ENCODE measurements at regions not wholly inside any gene's neighbourhood (a gene's known extent, or its start where the extent isn't known, plus 50 kb on each side); places are given as distances from the start of the nearest gene placed in this dataset.

DNA sequence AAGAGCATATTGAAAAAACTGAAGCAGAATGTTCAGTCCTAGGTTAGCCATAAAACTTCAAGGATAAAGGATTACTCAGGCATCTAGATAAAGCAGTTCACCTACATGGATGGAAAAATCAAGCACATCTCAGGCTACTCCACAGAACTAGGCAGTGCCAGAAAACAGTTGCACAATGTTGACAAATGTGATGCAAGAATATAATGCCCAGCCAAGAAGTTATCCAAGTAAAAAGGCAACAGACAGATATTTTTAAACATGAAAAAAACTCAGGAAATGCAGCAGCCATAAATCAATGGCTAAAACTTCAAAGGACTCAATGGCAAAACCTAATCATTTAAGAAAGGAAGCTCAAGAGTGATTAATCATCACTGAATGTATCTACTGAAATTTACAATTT is 456.0 kb upstream of the FAM241A start:
- H3K36me3 ChIP-seq (ENCODE audit: control insufficient read depth in 3 of 3, insufficient read depth in 3 of 3, low read length in 3 of 3) = no peaks in the 10 kb centered on the region
- H3K27ac ChIP-seq (ENCODE audit: low read depth, low read length) = no peak overlapping the region
- H3K4me1 ChIP-seq (ENCODE audit: control insufficient read depth in 3 of 3, insufficient read depth in 3 of 3, low read length in 3 of 3) = peaks cover 2 to 6% (median 2%) of the 10 kb centered on the region in 3 donors
- no peaks in the 10 kb centered on the region for H3K27me3 ChIP-seq (ENCODE audit: control insufficient read depth in 3 of 3, insufficient read depth in 3 of 3, low read length in 3 of 3)
- H3K9ac ChIP-seq (ENCODE audit: low read depth in 1 of 3, low read length in 3 of 3) = no peak overlapping the region
- H3K9me3 ChIP-seq (ENCODE audit: control insufficient read depth in 3 of 3, low read length in 3 of 3) = no peaks in the 10 kb centered on the region
- H3K4me3 ChIP-seq (ENCODE audit: low read length in 3 of 3) = no peak overlapping the region

DNA sequence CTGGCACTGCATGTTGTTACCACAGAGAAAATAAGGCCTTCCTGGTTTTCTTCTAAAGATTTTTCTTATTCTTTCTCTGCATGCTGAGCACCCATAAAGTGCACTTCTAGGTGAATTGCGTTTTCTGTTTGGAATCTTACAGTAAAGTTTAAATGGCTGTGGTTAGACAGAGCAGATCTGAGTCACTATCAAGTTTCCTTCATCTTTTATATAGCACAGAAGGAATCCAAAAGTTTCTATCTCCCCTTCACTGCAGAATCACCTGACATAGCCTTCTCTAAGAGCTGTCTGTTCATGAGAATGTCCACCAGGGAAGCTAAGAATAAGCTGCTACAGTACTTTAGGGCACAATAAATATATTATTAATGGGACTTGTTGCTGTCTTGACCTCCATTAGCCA is 455.5 kb upstream of the FAM241A start:
- Histone ChIP-seq H3K4me1 (ENCODE audit: control insufficient read depth in 3 of 3, insufficient read depth in 3 of 3, low read length in 3 of 3) (peaks cover 2 to 6% (median 2%) of the 10 kb centered on the region in 3 donors), H3K9ac (ENCODE audit: low read depth in 1 of 3, low read length in 3 of 3) (no peak overlapping the region), H3K27me3 (ENCODE audit: control insufficient read depth in 3 of 3, insufficient read depth in 3 of 3, low read length in 3 of 3) (no peaks in the 10 kb centered on the region), H3K27ac (ENCODE audit: low read depth, low read length) (no peak overlapping the region), H3K9me3 (ENCODE audit: control insufficient read depth in 3 of 3, low read length in 3 of 3) (no peaks in the 10 kb centered on the region), H3K36me3 (ENCODE audit: control insufficient read depth in 3 of 3, insufficient read depth in 3 of 3, low read length in 3 of 3) (no peaks in the 10 kb centered on the region), H3K4me3 (ENCODE audit: low read length in 3 of 3) (no peak overlapping the region)

DNA sequence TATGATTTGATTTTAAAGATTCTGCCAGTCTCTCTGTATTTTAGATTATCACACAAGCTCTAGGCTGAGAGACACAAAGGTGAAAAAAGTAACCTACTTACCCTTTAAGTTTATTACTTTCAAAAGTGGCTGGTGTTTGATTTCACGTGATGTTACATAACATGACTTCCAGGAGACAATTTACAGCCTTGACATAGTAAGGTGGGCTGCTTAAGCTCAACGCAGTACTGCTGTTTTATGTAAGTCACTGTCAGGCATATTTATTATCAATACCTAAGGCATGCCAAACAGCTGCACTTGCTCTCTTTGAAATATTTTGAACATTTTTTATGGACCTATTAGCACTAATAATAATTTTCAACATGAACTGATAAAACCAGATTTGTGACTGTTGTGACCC is 451.5 kb upstream of the FAM241A start:
- Histone ChIP-seq H3K4me1 (ENCODE audit: control insufficient read depth in 3 of 3, insufficient read depth in 3 of 3, low read length in 3 of 3) (peaks cover 2 to 6% (median 2%) of the 10 kb centered on the region in 3 donors), H3K4me3 (ENCODE audit: low read length in 3 of 3) (no peak overlapping the region), H3K9me3 (ENCODE audit: control insufficient read depth in 3 of 3, low read length in 3 of 3) (no peaks in the 10 kb centered on the region), H3K27ac (ENCODE audit: low read depth, low read length) (no peak overlapping the region), H3K9ac (ENCODE audit: low read depth in 1 of 3, low read length in 3 of 3) (no peak overlapping the region), H3K36me3 (ENCODE audit: control insufficient read depth in 3 of 3, insufficient read depth in 3 of 3, low read length in 3 of 3) (no peaks in the 10 kb centered on the region), H3K27me3 (ENCODE audit: control insufficient read depth in 3 of 3, insufficient read depth in 3 of 3, low read length in 3 of 3) (no peaks in the 10 kb centered on the region)

DNA sequence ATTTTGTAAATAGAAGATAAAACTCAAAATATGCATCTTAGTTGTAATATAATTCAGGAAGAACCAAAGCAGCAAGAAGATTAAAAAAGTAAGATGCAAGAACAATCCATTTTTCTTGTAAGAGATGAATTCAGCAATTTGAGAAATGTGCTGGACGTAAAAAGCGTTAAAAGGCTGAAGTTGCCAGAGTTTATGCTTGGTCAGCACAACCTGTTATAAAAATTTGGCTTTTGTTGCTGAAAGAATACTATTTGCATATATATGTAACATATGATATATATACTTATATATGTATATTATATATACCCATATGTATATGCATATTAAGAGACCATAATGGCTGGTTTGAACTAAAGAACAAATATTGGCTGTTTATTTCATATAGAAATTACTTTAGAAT is 449.6 kb upstream of the FAM241A start:
- Histone ChIP-seq H3K9ac (ENCODE audit: low read depth in 1 of 3, low read length in 3 of 3) (no peak overlapping the region), H3K4me3 (ENCODE audit: low read length in 3 of 3) (no peak overlapping the region), H3K9me3 (ENCODE audit: control insufficient read depth in 3 of 3, low read length in 3 of 3) (no peaks in the 10 kb centered on the region), H3K27me3 (ENCODE audit: control insufficient read depth in 3 of 3, insufficient read depth in 3 of 3, low read length in 3 of 3) (no peaks in the 10 kb centered on the region), H3K4me1 (ENCODE audit: control insufficient read depth in 3 of 3, insufficient read depth in 3 of 3, low read length in 3 of 3) (no peaks in the 10 kb centered on the region), H3K27ac (ENCODE audit: low read depth, low read length) (no peak overlapping the region), H3K36me3 (ENCODE audit: control insufficient read depth in 3 of 3, insufficient read depth in 3 of 3, low read length in 3 of 3) (no peaks in the 10 kb centered on the region)

DNA sequence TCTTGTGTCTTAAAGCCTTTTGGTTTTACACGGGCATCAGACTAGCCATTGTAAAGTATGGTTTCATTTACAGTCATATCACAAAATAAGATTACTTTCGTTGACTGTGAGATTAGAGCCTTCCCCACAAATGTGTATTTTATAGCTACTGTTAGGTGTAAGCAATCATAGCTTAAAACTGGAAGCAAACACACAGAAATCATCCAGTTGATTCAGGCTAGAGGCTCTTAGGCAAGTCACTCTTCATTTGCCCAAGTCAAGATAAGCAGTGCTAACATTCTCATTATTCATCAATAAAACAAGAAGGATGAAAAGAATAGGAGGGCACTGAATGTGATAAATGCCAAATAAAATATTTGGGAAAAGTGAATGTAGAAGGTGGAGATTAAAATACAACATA is 448.7 kb upstream of the FAM241A start:
- no peaks in the 10 kb centered on the region for H3K36me3 ChIP-seq (ENCODE audit: control insufficient read depth in 3 of 3, insufficient read depth in 3 of 3, low read length in 3 of 3)
- no peaks in the 10 kb centered on the region for H3K9me3 ChIP-seq (ENCODE audit: control insufficient read depth in 3 of 3, low read length in 3 of 3)
- H3K4me1 ChIP-seq (ENCODE audit: control insufficient read depth in 3 of 3, insufficient read depth in 3 of 3, low read length in 3 of 3) = no peaks in the 10 kb centered on the region
- no peak overlapping the region for H3K4me3 ChIP-seq (ENCODE audit: low read length in 3 of 3)
- no peak overlapping the region for H3K9ac ChIP-seq (ENCODE audit: low read depth in 1 of 3, low read length in 3 of 3)
- no peak overlapping the region for H3K27ac ChIP-seq (ENCODE audit: low read depth, low read length)
- no peaks in the 10 kb centered on the region for H3K27me3 ChIP-seq (ENCODE audit: control insufficient read depth in 3 of 3, insufficient read depth in 3 of 3, low read length in 3 of 3)

DNA sequence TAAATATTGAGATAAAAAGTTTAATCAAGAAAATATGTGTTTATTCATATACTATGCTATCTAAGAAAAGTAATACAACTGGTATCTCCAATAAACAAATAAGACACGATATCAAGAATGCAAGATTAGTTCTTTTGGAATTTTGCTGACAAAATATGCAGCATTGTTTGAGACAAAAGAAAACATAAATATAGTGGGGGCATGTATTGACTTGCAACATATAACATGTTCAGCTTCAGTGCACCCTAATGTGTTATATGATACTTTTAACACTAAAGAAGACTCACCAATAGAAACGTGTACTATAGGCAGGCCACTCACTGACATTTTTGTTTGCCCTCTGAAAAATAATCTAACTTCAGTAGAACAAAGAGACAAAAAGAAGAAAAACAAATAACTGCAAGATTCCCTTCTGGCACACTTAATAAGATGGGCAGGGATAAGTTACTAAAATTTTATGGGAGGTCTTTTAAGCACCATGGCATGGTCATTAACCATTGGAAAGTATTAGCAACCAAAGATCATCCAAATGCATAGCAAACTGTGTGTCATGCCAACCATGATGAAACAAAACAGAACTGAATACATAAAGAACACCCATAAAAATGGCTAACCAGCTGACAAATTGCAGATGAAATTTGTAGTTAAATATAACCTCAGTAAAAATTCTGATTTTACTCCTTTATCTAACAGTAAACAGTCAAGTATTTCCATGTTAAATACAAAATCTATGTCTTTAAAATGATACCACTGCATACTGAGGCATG is 447.9 kb upstream of the FAM241A start:
- no peaks in the 10 kb centered on the region for H3K36me3 ChIP-seq (ENCODE audit: control insufficient read depth in 3 of 3, insufficient read depth in 3 of 3, low read length in 3 of 3)
- no peak overlapping the region for H3K4me3 ChIP-seq (ENCODE audit: low read length in 3 of 3)
- H3K9ac ChIP-seq (ENCODE audit: low read depth in 1 of 3, low read length in 3 of 3) = no peak overlapping the region
- H3K4me1 ChIP-seq (ENCODE audit: control insufficient read depth in 3 of 3, insufficient read depth in 3 of 3, low read length in 3 of 3) = no peaks in the 10 kb centered on the region
- H3K27me3 ChIP-seq (ENCODE audit: control insufficient read depth in 3 of 3, insufficient read depth in 3 of 3, low read length in 3 of 3) = no peaks in the 10 kb centered on the region
- H3K27ac ChIP-seq (ENCODE audit: low read depth, low read length) = no peak overlapping the region
- no peaks in the 10 kb centered on the region for H3K9me3 ChIP-seq (ENCODE audit: control insufficient read depth in 3 of 3, low read length in 3 of 3)

DNA sequence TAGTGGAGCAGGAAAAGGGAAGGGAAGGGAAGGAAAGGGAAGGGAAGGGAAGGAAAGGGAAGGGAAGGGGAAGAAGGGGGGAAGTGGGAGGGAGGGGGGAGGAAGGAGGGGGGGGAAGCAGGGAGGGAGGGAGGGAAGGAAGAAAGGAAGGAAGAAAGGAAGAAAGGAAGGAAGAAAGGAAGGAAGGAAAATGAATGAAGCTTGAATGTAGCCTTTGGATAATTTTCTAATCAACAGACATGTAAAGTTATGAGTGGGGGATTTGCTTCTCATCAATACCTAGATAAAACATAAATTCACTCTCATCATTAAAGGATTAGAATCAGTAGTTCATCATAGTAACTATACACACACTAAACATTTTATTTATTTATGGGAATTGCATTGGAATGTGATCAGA is 446.9 kb upstream of the FAM241A start:
- no peak overlapping the region for H3K27ac ChIP-seq (ENCODE audit: low read depth, low read length)
- H3K4me1 ChIP-seq (ENCODE audit: control insufficient read depth in 3 of 3, insufficient read depth in 3 of 3, low read length in 3 of 3) = no peaks in the 10 kb centered on the region

DNA sequence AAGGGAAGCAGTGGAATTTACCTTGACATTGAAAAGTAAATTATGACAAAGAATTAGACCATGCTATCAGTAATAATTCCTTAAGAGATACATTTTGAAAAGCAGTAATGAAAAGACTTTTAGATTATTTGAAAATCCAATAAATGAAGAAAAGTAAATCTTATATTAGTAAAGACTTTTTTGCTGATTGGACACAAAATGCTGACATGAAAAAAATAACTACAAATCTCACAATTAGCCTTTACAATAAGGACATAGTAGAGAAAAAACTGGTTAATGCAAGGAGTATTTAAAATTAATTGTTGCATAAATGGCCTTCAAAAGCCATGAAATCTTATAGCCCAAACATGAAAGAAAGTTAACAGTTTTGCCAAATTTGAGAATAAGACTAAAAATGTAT is 446.1 kb upstream of the FAM241A start:
- Histone ChIP-seq H3K27ac (ENCODE audit: low read depth, low read length) (no peak overlapping the region), H3K9ac (ENCODE audit: low read depth in 1 of 3, low read length in 3 of 3) (no peak overlapping the region), H3K36me3 (ENCODE audit: control insufficient read depth in 3 of 3, insufficient read depth in 3 of 3, low read length in 3 of 3) (no peaks in the 10 kb centered on the region), H3K27me3 (ENCODE audit: control insufficient read depth in 3 of 3, insufficient read depth in 3 of 3, low read length in 3 of 3) (no peaks in the 10 kb centered on the region), H3K4me1 (ENCODE audit: control insufficient read depth in 3 of 3, insufficient read depth in 3 of 3, low read length in 3 of 3) (no peaks in the 10 kb centered on the region), H3K9me3 (ENCODE audit: control insufficient read depth in 3 of 3, low read length in 3 of 3) (no peaks in the 10 kb centered on the region), H3K4me3 (ENCODE audit: low read length in 3 of 3) (no peak overlapping the region)

More for the DNA sequence above, 446.9 kb upstream of the FAM241A start:
- Histone ChIP-seq H3K9ac (ENCODE audit: low read depth in 1 of 3, low read length in 3 of 3) (no peak overlapping the region), H3K4me3 (ENCODE audit: low read length in 3 of 3) (no peak overlapping the region), H3K9me3 (ENCODE audit: control insufficient read depth in 3 of 3, low read length in 3 of 3) (no peaks in the 10 kb centered on the region), H3K27me3 (ENCODE audit: control insufficient read depth in 3 of 3, insufficient read depth in 3 of 3, low read length in 3 of 3) (no peaks in the 10 kb centered on the region), H3K36me3 (ENCODE audit: control insufficient read depth in 3 of 3, insufficient read depth in 3 of 3, low read length in 3 of 3) (no peaks in the 10 kb centered on the region)

DNA sequence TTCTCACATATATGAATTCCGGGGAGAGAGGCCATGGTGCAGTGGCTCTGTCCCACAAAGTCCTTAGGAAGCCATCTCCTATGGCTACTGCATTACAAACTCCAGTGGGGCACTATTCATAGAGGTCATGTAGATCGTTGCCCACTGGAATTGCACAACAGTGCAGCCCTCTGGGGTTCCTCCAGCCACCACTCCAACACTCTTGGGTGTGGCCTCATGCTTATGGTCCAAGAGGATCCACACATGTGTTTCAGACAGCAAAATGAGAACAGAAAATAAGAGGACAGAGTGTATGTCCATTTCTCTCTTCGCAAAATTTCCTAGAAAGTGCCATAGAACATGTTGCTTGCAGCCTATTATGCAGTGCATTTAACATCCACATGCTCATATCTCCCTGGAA is 444.2 kb upstream of the FAM241A start:
- Histone ChIP-seq H3K9ac (ENCODE audit: low read depth in 1 of 3, low read length in 3 of 3) (no peak overlapping the region), H3K36me3 (ENCODE audit: control insufficient read depth in 3 of 3, insufficient read depth in 3 of 3, low read length in 3 of 3) (no peaks in the 10 kb centered on the region), H3K4me1 (ENCODE audit: control insufficient read depth in 3 of 3, insufficient read depth in 3 of 3, low read length in 3 of 3) (no peaks in the 10 kb centered on the region), H3K4me3 (ENCODE audit: low read length in 3 of 3) (no peak overlapping the region), H3K27ac (ENCODE audit: low read depth, low read length) (no peak overlapping the region), H3K9me3 (ENCODE audit: control insufficient read depth in 3 of 3, low read length in 3 of 3) (no peaks in the 10 kb centered on the region), H3K27me3 (ENCODE audit: control insufficient read depth in 3 of 3, insufficient read depth in 3 of 3, low read length in 3 of 3) (no peaks in the 10 kb centered on the region)

DNA sequence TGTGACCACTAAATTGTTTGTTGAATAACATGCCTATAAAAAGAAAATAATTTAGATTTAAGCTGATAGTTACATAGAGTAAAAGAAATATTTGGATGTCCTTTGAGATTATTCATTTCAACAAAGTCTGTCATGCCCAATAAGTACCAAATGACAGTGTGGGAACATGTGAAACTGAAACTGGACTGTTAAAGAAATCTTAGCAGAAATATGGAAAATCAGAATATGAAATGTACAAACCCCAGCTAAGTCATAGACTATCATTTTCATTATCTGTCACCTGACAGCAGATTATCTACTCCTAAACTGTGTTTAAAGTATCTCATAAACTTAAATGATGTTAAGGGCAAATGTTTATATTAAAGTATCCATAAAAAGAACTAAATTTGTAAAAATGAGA is 437.8 kb upstream of the FAM241A start:
- Histone ChIP-seq H3K36me3 (ENCODE audit: control insufficient read depth in 3 of 3, insufficient read depth in 3 of 3, low read length in 3 of 3) (no peaks in the 10 kb centered on the region), H3K27ac (ENCODE audit: low read depth, low read length) (no peak overlapping the region), H3K9me3 (ENCODE audit: control insufficient read depth in 3 of 3, low read length in 3 of 3) (no peaks in the 10 kb centered on the region), H3K4me3 (ENCODE audit: low read length in 3 of 3) (no peak overlapping the region), H3K27me3 (ENCODE audit: control insufficient read depth in 3 of 3, insufficient read depth in 3 of 3, low read length in 3 of 3) (no peaks in the 10 kb centered on the region), H3K9ac (ENCODE audit: low read depth in 1 of 3, low read length in 3 of 3) (no peak overlapping the region), H3K4me1 (ENCODE audit: control insufficient read depth in 3 of 3, insufficient read depth in 3 of 3, low read length in 3 of 3) (no peaks in the 10 kb centered on the region)
